ENCODE measurements at regions not wholly inside any gene's neighbourhood (a gene's known extent, or its start where the extent isn't known, plus 50 kb on each side); places are given as distances from the start of the nearest gene placed in this dataset.

- Histone ChIP-seq H3K4me1 (no peaks in the 10 kb centered on the region), H3K27me3 (no peaks in the 10 kb centered on the region), H3K9me3 (no peaks in the 10 kb centered on the region), H3K36me3 (no peaks in the 10 kb centered on the region), H3K4me3 (no peak overlapping the region), H3K27ac (no peak overlapping the region)
- WGBS, 4 donors = 71 to 83% (median 80%) methylated on average over 2 of the region's 2 CpGs
- DNase-seq (no peak), ATAC-seq (no peak)
- intact Hi-C loops (cut with DNase I) = no loop called here
- no peak for TF ChIP-seq CTCF (IDR thresholded peaks at IDR 0.05)
- no peak for TF ChIP-seq POLR2A (IDR thresholded peaks at IDR 0.05)
Measured at GRCh38 chr2:22786817-22787216, 598.2 kb upstream of the KLHL29 start.

GRCh38 chr2:22787745-22788144 is 597.2 kb upstream of the KLHL29 start:
- H3K27me3 ChIP-seq = no peaks in the 10 kb centered on the region

DNA sequence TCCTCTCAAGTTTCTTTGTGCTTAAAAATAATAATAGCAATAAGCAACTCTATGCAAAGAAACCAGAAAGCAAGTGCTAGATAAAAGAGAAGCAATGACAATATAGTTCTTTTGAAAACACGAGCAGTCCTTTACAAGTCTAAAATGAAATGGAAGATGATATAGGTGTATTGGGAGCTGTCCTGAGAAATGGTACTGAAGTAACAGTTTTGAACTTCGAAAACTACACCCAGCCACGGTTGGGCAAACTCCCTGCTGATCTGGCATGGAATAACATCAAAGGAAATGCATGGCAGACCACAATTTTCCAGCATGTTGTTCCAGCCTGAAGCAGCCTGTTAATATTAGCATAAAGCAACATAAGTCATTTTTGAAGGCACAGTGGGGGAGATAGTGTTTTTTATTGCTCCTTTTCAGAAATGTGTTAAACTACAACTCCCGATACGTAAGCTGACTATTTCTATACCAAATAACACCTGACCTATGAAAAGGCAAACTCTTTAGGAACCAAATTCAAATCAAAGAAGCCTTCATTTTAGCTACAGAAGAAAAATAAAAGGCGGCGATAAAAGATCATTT is 596.1 kb upstream of the KLHL29 start:
- Histone ChIP-seq H3K36me3 (no peaks in the 10 kb centered on the region), H3K4me3 (no peak overlapping the region), H3K9me3 (no peaks in the 10 kb centered on the region), H3K27ac (no peak overlapping the region), H3K4me1 (no peaks in the 10 kb centered on the region), H3K27me3 (no peaks in the 10 kb centered on the region)
- ATAC-seq (no peak), DNase-seq (no peak)
- 69 to 76% (median 73%) methylated on average over 7 of the region's 7 CpGs for WGBS, 4 donors
- no peak for TF ChIP-seq POLR2A (IDR thresholded peaks at IDR 0.05)
- TF ChIP-seq CTCF (IDR thresholded peaks at IDR 0.05) = no peak
- intact Hi-C loops (cut with DNase I) = no loop called here

More at GRCh38 chr2:22787745-22788144, 597.2 kb upstream of the KLHL29 start:
- intact Hi-C loops (cut with DNase I) = no loop called here
- Histone ChIP-seq H3K9me3 (no peaks in the 10 kb centered on the region), H3K36me3 (no peaks in the 10 kb centered on the region), H3K4me3 (no peak overlapping the region), H3K27ac (no peak overlapping the region), H3K4me1 (no peaks in the 10 kb centered on the region)
- DNase-seq = no peak
- TF ChIP-seq POLR2A (IDR thresholded peaks at IDR 0.05) (no peak), CTCF (IDR thresholded peaks at IDR 0.05) (no peak)
- 52 to 69% (median 59%) methylated on average over 1 of the region's 1 CpG for WGBS, 4 donors
- ATAC-seq = no peak

GRCh38 chr2:22795287-22795866 is 589.6 kb upstream of the KLHL29 start:
- no peaks in the 10 kb centered on the region for H3K9me3 ChIP-seq
- H3K36me3 ChIP-seq = no peaks in the 10 kb centered on the region
- no peak overlapping the region for H3K4me3 ChIP-seq
- no peaks in the 10 kb centered on the region for H3K4me1 ChIP-seq
- TF ChIP-seq CTCF (IDR thresholded peaks at IDR 0.05) (no peak), POLR2A (IDR thresholded peaks at IDR 0.05) (no peak)
- 18 to 24% (median 22%) methylated on average over 3 of the region's 3 CpGs for WGBS, 4 donors
- DNase-seq = no peak
- no peak for ATAC-seq
- intact Hi-C loops (cut with DNase I) = no loop called here
- no peak overlapping the region for H3K27ac ChIP-seq
- H3K27me3 ChIP-seq = peaks cover 0 to 6% (median 0%) of the 10 kb centered on the region in 9 donors

Measured in heart left ventricle (tissue), 16 donors.